ENCODE measurements at regions not wholly inside any gene's neighbourhood (a gene's known extent, or its start where the extent isn't known, plus 50 kb on each side); places are given as distances from the start of the nearest gene placed in this dataset.
"Not testable (repeated sequence)": the region's sequence is repeated elsewhere in the genome, so short reads cannot be mapped to it uniquely, and the experiment has no call there.

DNA sequence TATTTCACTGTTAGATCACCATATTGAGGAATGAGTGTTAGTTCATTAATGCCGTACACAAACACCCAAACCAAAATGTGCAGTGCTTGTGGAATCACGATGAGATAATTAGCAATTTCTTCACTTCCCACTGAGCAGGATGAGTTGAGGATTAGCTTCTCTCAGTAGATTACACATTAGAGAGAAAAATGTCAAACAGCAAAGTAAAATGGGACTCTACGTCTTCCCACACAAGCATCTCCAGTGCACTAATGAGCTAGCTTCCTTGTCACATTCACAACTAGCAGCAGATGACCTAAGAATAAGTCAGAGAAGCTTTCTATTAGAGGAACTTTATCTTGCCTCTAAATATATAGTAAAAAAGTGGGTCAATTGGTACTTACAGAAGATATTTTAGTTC is 926.9 kb downstream of the TSN start:
- no peak for DNase-seq

DNA sequence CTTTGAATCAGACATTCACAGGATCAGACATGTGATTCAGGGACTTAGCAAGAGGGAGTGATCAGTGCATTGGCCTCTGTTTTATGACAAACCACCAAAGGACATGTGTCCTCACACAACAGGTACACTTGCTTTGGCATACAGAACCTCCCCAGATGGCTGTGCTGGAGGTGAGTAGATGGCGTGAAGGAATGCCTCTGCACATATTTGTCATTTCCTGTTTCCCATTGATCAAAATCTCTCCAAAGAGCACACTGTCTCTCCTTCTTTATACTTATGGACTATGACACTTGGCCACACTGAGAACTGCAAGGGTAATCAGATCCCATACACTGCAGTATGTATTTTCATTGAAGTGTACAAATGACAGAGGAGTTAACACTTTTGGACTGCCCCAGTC is 927.6 kb downstream of the TSN start:
- no peak for DNase-seq

DNA sequence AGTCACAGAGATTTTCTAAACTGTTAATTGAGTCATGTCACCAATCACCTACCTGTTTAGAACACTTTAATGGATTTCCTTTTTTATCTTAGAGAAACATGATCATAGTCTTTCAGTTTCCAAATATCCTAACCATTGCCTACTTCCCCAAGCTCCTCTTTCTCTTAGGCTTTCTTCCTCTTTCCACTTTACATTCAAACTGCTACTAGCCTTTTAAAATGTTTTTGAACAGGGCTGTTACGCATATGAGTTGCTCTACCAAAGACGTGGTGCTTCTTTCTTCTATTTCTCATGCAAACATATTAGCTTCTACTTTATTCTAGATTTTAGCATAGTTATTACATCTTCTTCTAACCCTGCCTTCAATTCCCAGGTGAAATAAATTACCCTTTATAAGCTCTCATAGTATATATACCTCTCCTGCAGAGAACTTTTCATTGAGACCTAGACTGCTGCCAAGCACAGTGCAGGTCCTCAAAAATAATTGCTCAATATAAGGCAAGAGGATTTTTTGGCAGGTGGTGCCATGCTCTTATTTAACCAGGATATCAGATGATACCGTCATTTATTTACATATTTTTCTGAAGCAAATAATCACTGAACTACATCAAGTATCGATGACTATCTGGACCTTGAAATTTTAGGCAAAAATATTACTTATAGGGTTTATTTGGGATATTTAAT is 937.1 kb downstream of the TSN start:
- no peak for DNase-seq

DNA sequence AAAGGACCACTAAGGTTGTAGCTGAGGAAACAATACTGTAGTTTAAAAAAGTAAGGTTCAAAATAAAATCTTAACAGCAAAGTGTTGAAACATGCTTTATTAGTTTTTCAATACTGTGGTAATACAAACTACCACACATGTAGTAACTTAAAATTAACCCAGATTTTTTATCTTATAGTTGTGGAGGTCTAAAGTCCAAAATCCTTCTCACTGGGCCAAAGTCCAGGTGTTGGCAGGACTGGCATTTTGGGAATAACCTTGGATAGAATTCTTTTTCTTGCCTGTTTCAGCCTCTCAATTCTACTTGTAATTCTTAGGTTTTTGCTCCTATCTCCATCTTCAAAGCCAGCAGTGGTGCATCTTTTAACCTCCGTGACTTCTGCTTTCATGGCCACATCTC is 942.0 kb downstream of the TSN start:
- DNase-seq, result no peak

DNA sequence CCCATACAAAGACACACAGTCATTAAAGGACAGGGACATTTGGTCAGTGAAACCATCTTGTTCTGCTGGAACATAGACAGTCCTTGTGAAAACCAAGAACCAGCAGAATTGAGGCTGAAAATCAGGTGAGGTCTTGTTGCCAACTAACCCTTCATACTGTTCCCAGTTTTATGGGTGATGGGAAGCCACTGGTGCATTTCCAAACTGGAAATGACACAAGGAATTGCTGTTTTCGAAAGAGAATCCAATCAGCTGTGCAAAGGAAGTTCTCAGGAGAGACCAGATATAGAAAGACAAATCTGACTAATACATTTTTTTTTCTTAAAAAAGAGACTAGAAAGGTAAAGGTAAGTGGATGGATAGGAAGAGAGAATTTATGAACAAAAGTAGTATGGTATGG is 948.2 kb downstream of the TSN start:
- no peak for DNase-seq

DNA sequence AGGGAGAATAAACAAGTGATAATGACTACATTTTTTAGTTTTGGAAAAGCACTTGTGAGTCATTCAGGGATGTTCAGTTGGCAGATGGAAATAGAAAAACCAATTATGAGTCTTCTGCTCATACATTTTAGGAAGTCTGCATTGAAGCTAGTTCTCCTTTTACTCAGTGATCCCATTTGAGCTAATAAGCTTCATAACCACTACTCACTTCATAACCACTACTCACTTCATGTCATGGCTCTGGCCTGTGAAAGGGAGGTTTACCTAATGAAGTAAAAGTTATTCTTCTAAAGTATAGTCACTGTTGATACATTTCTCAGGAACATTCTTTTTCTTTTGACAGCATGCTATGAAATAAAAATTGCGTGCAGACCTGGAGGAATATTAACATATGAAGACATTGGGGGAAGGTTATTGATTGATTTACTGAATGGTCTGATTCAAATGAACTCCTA is 948.7 kb downstream of the TSN start:
- DNase-seq, result no peak

DNA sequence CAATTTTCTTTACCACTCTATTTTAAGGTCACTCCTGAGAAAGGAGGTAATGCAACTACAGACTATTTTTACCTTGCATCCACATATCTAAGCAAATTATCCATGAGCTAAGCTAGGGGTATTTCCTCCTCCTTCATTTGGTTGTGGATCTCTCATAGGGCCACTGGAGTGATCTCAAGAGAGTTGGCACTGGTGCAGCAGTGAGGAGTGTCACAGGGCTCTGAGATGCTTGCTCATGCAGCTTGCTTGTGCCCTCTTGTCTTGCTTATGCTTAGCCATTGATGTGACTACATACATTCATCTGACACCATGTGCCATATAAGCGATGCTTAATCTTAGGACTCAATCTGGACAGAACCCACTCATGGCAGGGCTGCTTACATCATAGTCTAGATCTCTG is 950.3 kb downstream of the TSN start:
- no peak for DNase-seq

DNA sequence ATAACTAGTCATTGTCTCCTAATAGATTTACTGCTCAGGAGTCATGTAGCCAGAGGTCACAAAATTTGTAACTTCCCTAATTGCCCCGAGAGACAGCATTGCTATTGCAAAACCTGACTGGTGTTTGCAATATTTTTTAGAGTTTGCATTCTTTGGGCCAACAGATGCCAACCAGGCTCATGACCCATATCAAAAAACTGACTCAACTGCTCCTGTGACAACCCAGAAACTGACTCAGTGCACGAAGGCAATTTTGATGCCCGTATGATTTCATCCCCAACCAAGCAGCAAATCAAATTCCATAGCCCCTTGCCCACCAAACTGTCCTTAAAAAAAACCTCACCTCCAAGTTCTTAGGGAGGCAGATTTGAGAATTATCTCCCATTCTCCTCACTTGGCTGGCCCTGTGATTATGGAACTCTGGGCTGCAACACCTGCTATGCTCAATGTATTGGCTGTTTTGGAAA is 951.3 kb downstream of the TSN start:
- DNase-seq, result no peak

DNA sequence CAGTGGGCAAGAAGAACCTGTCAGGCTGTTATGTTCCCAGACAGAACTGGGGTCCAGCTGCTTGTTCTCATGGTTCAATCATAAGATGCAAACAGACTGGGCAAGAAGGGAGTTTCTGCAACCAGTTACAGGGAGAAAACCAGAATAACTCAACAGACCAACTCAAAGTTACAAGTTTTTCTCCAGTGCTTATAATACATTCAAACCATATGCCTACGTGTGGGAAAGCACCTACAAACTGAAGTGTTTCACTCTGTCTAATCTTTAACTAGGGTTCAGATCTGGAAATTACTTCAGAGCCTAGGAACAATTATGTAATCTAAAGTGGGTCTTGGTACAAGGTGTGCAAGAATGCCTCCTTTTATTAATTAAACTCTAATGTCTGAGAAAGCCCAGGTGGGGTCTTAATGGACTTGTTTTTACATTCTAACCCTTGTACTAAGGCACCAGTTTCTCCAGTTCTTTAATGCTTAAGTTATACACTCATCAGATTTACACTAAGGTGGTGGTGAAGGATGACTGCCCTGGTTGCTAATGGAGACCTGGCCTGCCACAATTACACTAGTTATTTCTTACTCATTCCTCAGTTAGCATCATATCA is 951.9 kb downstream of the TSN start:
- no peak for DNase-seq

DNA sequence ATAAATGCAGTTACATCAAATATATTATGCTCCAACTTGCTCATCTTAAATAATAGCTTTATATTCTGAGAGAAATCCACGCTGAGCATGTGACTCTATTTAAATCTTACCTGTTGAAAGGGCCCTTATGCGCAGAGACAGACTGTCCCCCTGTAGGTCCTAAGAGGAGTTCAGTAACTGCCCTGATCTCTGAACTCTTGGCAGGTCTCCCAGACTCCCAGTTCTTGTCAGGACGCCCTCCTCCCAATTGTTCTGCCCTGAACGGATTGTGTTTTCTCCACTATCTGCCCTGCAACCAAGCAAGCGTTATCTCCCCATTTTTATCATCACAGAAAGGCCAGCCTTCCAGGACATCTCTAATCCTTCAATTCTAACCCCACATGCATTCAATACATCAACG is 954.6 kb downstream of the TSN start:
- no peak for DNase-seq

DNA sequence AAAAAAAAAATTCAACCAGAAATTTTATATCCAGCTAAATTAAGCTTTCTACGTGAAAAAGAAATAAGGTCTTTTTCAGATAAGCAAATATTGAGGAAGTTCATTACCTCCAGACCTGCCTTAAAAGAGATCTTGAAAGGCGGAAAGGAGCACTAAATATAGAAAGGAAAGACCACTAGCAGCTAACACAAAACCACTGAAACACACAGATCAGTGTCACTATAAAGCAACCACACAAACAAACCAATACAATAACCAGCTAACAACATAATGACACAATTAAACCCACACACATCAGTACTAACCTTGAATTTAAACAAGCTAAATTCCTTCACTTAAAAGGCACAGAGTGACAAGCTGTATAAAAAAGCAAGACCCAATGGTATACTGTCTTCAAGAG is 958.3 kb downstream of the TSN start:
- DNase-seq, result no peak

DNA sequence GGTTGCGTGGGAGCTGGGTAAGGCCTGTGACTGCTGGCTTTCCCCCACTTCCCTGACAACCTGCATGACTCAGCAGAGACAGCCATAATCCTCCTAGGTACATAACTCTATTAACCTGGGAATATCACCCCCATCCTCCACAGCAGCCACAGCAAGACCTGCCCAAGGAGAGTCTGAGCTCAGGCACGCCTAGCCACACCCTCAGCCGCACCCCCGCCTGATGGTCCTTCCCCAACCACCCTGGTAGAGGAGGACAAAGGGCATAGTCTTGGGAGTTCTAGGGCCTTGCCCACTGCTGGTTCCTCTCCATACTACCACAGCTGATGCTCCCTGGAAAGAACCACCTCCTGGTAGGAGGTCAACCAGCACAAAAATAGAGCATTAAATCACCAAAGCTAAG is 965.4 kb downstream of the TSN start:
- DNase-seq, result not testable (repeated sequence)

DNA sequence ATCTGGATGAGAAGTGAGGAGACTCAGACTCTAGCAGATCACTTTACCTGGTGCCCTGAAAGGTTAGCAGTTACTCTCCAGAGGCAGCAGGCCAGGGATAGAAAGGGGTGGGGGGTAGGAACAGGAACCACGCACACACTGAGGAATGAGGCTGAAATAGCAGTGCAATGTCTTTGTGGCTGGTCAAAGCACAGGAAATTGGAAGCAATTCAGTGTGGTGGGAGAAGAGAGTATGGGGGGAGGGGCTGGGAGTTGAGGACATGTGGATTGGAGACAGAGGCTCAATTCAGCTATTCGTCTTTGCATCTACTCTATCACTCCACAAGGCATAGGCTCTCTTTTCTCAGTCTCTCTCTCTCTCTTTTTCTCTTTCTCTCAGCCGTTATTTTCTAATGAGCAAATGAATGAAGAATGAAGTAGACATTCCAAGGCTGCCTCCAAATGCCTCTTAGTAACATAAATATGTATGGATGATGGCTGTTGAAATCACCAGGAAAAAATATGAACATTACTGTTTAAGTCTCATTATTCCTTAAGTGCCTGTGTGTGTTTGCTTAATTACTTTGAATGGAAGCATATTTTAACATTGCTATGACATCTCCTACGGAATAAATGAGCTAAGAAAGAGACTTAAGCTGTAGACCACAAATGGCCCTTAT is 979.4 kb downstream of the TSN start:
- no peak for DNase-seq

DNA sequence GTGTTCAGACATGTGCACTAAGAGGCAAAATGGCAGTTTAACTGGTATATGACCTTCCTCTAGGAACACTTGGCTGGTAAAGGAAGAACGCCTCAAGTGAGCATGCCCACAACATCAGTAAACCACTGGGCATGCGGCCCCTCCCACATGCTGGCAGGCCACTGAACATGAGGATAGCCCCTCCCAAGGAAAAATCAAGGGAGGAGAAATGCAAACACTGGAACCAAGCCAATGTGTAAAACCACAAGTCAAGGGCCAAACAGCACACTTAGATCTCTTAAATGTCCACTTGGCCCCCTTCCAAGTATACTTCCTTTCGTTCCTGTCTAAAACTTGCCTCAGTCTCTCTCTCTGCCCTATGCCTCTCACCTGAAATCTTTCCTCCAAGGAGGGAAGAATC is 980.8 kb downstream of the TSN start:
- no peak for DNase-seq

DNA sequence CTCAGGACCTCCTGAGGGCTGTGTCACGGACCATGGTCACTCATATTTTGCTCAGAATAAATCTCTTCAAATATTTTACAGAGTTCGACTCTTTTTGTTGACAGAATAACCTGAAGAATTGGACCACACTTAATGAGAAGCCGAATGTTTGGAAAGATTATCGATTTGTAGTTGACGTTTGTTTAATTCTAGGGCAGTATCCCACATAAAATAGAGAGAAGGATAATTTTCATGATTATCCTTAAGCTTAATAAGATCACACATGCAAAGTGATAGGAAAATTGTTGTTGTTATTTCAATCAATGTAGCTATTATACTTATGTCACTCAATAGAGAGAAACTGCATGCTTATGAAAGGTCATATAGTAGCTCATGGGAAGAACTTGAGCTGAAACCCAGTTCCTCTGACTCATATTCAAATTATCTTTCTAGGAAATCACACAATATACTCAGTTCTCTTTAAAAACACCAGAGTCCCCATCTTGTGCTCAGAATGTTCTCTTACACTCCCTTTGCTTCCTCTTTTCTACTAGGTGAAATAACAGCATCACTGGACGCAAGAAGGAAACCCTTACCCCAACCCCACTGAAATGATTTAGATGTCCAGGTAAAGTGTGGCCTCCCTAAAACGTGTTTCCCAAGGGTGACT is 982.1 kb downstream of the TSN start:
- no peak for DNase-seq

DNA sequence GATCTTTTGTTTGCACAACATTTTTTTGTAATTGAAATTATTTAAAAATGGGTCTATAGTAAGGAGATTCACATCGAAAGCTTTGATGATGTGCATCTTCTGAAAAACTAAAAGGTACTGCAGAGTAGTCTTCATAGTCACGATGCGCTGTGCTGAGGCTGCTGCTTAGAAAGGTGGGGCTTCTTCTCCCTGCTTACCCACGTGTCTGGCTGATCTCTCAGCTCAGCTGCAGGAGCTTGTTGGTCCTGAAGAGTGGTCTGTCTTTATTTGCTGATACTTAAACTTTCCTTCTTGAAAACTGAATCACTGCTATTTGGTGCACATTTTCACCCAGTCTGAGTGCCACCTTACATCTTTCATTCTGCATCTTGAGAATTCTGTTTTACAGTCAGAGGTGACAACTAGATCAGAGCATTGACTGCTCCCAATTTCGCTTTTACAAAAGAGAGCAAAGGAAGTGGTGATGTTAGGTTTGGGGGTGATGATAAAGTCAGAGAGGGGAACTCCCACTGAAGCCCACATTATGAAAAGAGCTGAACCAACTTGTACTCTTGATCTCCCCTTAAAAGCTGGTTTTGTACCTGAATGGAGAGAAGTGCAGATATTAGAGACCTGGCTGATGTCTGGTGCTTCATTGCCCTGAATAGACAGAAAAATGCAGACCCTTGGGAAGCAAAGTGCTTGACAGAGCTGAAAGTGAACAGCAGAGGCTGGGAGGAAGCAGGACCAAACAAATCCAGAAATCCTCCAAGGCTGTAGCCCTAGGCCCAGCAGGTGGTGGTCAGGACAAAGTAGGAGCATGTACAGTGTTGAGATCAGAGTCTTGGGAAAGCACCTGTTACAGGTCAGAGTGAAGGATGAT is 984.5 kb downstream of the TSN start:
- no peak for DNase-seq

DNA sequence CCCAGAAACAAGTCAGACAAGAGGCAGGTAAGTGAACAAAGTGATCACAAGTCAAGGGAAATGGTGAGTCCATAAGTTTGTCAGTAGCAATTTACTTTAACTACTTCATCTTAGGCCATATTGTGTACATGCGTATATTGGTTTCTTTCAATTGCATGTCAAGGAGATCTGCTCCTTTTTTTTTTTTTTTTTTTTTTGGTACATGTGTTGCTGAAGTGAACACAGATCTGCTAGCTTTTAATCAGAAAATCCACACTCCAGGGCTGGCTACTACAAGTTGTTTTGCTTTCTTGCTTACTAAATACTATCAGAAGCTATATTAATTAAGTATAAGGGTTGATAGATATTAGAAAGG is 985.1 kb downstream of the TSN start:
- DNase-seq, result no peak

DNA sequence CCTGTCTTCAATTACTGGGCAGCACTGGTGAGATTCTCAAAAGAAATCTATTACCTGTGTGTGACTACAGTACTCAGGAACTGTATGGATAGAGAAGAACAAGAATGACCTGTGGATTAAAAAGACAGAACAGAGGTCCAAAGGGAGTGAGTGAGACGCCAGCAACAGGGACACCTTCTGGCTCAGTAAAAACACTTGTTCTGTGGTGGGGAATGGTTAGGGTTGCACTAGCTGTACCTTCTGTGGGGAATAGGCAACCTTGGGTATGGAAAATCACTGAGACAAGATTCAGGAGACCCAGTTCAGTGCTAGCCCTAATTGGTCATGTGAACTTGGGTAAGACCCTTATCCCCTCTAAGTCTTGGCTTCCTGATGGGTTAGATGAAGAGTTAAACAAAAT is 986.0 kb downstream of the TSN start:
- no peak for DNase-seq

DNA sequence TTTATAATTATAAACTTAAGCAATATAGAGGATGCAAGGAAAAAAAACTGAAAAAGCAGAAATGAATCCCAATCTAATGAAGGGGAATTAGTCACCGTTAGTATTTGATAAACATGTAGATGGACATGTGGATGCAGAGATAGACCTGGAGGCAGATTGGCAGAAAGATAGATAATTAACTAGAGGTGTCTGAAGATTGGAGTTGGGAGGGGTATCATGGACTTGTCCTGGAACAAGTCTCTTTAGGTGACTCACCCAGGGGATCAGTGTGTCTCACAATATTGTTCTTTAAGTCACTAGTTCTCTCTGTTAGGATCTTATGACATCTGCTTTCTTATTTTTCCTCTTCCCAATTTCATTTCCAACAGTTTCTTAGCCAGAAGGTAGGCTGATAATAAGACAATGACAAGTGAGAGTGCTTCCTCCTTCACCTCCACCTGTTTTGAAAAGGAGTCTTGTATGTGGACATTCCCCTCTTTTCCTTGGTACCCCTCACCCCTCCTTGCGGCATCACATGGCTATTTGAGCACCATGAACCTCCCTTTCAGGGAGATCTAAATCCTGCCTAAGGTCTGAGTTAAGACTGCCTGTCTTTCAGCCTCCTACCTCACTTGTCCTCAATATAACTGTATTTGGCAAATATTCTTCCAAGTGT is 987.7 kb downstream of the TSN start:
- no peak for DNase-seq

DNA sequence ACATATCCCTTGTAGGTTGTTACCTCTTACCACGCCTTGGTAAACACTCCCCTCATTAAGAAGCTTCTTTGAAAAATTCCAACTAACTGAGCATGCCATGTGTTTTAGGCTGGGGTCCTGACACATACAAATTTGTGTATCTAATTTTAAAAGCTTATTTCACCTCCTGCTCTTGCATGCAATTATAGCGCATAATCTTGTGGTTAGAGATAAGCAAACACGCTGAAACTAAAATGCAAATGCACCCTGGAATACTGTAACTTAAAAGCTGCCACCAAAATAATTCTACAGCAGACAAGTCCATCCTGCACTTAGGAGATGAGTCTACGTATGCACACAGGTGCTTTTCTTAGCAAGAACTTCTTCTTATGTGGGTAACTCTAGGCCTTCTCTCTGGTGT is 990.2 kb downstream of the TSN start:
- no peak for DNase-seq

DNA sequence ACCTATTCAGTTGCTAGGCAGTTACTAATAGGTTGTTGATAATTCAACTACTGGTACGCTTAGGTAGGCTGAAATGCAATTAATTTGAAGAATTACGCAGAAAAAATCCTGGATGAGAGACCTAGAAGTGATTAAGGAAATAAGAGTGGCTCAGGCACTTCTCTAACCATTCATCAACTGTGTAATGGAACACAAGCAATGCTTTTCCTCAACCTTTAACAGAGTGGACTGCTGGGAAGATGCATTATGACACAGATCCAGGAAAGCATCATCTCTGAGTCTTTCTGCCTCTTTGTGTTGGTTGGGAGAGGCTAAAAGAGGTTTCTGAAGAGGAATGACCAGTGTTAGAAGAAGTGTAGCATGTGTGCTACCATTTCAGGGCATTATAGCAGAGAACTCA is 992.2 kb downstream of the TSN start:
- no peak for DNase-seq

DNA sequence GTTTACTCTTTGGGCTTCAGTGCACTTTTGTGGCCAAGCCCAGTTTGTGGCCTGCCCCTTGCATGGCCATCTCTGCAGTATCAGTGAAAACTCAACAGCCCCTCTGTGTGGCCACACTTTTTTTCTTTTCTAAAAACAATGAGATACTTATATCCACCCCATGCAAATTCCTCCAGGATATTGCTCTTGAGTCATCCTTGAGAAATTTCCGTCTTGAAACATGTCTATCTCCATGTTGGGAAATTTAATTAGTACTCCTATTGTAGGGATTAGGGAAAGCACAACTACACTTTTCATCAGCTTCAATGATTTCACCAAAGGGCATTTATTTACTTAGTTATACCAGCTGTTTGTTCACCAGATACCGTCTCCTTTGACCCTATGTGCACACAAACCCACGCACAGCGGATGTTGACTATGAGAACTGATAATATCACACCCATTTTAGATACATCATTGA is 993.1 kb downstream of the TSN start:
- DNase-seq, result peak; percentile 81

All from NCI-H146 (cell line).